H1 (cell line): ENCODE measurements at regions not wholly inside any gene's neighbourhood (a gene's known extent, or its start where the extent isn't known, plus 50 kb on each side); places are given as distances from the start of the nearest gene placed in this dataset.

Experiments
- CTCF ChIA-PET: fragments of 300-600 bp; sonication (Branson Sonifier 250); formaldehyde crosslinking; loops from one replicate; lab custom pipeline; 2021; ENCODE audit not compliant: partially characterized antibody; lab: Charles Lee
- POLR2A ChIA-PET: fragments of 300-600 bp; sonication (Branson Sonifier 250); formaldehyde crosslinking; loops from one replicate; lab custom pipeline; 2021; ENCODE audit warnings: inconsistent platforms; ENCODE audit not compliant: partially characterized antibody; lab: Charles Lee
- DNase-seq, 2 experiments: peaks; one replicate each; pipeline versions ENCODE4 v3.0.0 to v3.0.0-alpha.2; 2010 to 2022; ENCODE audit warnings: low spot score in 2 of 2, low read depth in 1 of 2, mixed read lengths in 1 of 2
- FAIRE-seq: peaks from 2 replicates; lab custom pipeline; 2011; peaks lifted over from hg19 to GRCh38; lab: Jason Lieb, UNC
- H2AFZ ChIP-seq: 2 replicates; pipeline ENCODE4 v1.8.1; 2012; ENCODE audit warnings: low read length, inconsistent platforms
- H2AK5ac ChIP-seq: 2 replicates; pipeline ENCODE4 v1.6.1; 2013; ENCODE audit warnings: low read depth, low read length
- H2BK120ac ChIP-seq: replicated peaks from 2 replicates; pipeline ENCODE3; 2013; ENCODE audit warnings: low read depth, low read length, inconsistent platforms
- H2BK12ac ChIP-seq: 2 replicates; pipeline ENCODE4 v1.6.1; 2013; ENCODE audit warnings: low read depth, low read length
- H2BK15ac ChIP-seq: 2 replicates; pipeline ENCODE4 v1.6.1; 2013; ENCODE audit warnings: low read length
- H2BK20ac ChIP-seq: 2 replicates; pipeline ENCODE4 v1.6.1; 2013; ENCODE audit warnings: low read length
- H2BK5ac ChIP-seq: 2 replicates; pipeline ENCODE4 v1.6.1; 2013; ENCODE audit warnings: low read depth, low read length
- H3K14ac ChIP-seq: 2 replicates; pipeline ENCODE4 v1.6.1; 2013; ENCODE audit warnings: inconsistent platforms; ENCODE audit not compliant: insufficient read length
- H3K18ac ChIP-seq: 2 replicates; pipeline ENCODE4 v1.6.1; 2013; ENCODE audit warnings: low read length; ENCODE audit errors: extremely low read depth
- H3K23ac ChIP-seq: 2 replicates; pipeline ENCODE4 v1.6.1; 2013; ENCODE audit warnings: inconsistent platforms; ENCODE audit not compliant: insufficient read length
- H3K23me2 ChIP-seq: 2 replicates; pipeline ENCODE4 v1.6.1; 2013; ENCODE audit warnings: low read depth, low read length
- H3K27ac ChIP-seq: 2 replicates; pipeline ENCODE4 v1.6.1; 2011; ENCODE audit warnings: low read depth, low read length, inconsistent platforms
- H3K27me3 ChIP-seq, 4 experiments: replicated peaks in 1 of 4; 1 replicate in 1 of 4; 2 replicates in 3 of 4; pipeline versions ENCODE4 v1.6.1 to v1.8.1; 2011 to 2013; ENCODE audit warnings: low read length in 3 of 4, mild to moderate bottlenecking in 3 of 4, inconsistent platforms in 2 of 4, mixed read lengths in 2 of 4, moderate library complexity in 1 of 4; ENCODE audit not compliant: control insufficient read depth in 3 of 4, insufficient read depth in 3 of 4; ENCODE audit errors: extremely low read depth in 1 of 4
- H3K36me3 ChIP-seq, 4 experiments: 2 replicates each; pipeline versions ENCODE4 v1.6.1 to v1.8.1; 2011 to 2013; ENCODE audit warnings: mild to moderate bottlenecking in 4 of 4, low read length in 3 of 4, moderate library complexity in 2 of 4, control low read depth in 1 of 4, inconsistent platforms in 1 of 4; ENCODE audit not compliant: insufficient read depth in 4 of 4, control insufficient read depth in 2 of 4
- H3K4ac ChIP-seq: replicated peaks from 2 replicates; pipeline ENCODE3; 2013; ENCODE audit warnings: low read length, low read depth, mixed read lengths, inconsistent platforms; ENCODE audit not compliant: insufficient read length
- H3K4me1 ChIP-seq, 4 experiments: replicated peaks in 1 of 4; 1 replicate in 1 of 4; 2 replicates in 3 of 4; pipeline versions ENCODE4 v1.6.1 to v1.8.1; 2011 to 2013; ENCODE audit warnings: low read length in 3 of 4, inconsistent platforms in 2 of 4, mixed read lengths in 1 of 4; ENCODE audit not compliant: insufficient read depth in 4 of 4, control insufficient read depth in 3 of 4
- H3K4me2 ChIP-seq, 2 experiments: 2 replicates each; pipeline versions ENCODE4 v1.6.1 to v1.8.1; 2011 to 2013; ENCODE audit warnings: low read depth in 2 of 2, low read length in 2 of 2, control low read depth in 1 of 2, inconsistent platforms in 1 of 2, mild to moderate bottlenecking in 1 of 2; ENCODE audit not compliant: insufficient read depth in 1 of 2
- H3K4me3 ChIP-seq, 4 experiments: fragments of 200-600, 300-600 bp in 1 of 4; sonication (generic), shearing (Covaris generic), sonication (Bioruptor Twin) in 1 of 4; 2 replicates each; pipeline versions ENCODE4 v1.5.1 to v1.8.1; 2011 to 2016; ENCODE audit warnings: low read length in 4 of 4, low read depth in 3 of 4, control low read depth in 2 of 4, inconsistent platforms in 2 of 4, mild to moderate bottlenecking in 2 of 4, mixed read lengths in 1 of 4, moderate library complexity in 1 of 4; ENCODE audit not compliant: insufficient read depth in 2 of 4; ENCODE audit errors: extremely low read depth in 1 of 4
- H3K56ac ChIP-seq: replicated peaks from 2 replicates; pipeline ENCODE3; 2013; ENCODE audit warnings: low read depth, mild to moderate bottlenecking, mixed read lengths, low read length, inconsistent platforms; ENCODE audit not compliant: insufficient read length
- H3K79me1 ChIP-seq: 2 replicates; pipeline ENCODE4 v1.6.1; 2013; ENCODE audit warnings: low read depth, low read length, control low read depth
- H3K79me2 ChIP-seq, 2 experiments: 2 replicates each; pipeline versions ENCODE4 v1.6.1 to v1.8.1; 2012 to 2013; ENCODE audit warnings: low read length in 2 of 2, mild to moderate bottlenecking in 2 of 2, inconsistent platforms in 1 of 2; ENCODE audit not compliant: insufficient read depth in 2 of 2, control insufficient read depth in 1 of 2
- H3K9ac ChIP-seq, 4 experiments: replicated peaks in 1 of 4; 1 replicate in 1 of 4; 2 replicates in 3 of 4; pipeline versions ENCODE4 v1.6.1 to v1.8.1; 2011 to 2013; ENCODE audit warnings: low read depth in 3 of 4, low read length in 3 of 4, control low read depth in 2 of 4, mild to moderate bottlenecking in 2 of 4, moderate library complexity in 2 of 4, inconsistent platforms in 1 of 4; ENCODE audit errors: extremely low read depth in 1 of 4
- H3K9me3 ChIP-seq, 2 experiments: 2 replicates each; pipeline versions ENCODE4 v1.6.1 to v1.8.1; 2012 to 2013; ENCODE audit warnings: mild to moderate bottlenecking in 2 of 2, moderate library complexity in 2 of 2, control low read depth in 1 of 2, inconsistent platforms in 1 of 2, low read depth in 1 of 2, low read length in 1 of 2, mixed read lengths in 1 of 2; ENCODE audit not compliant: insufficient read depth in 2 of 2
- H4K20me1 ChIP-seq, 2 experiments: replicated peaks in 1 of 2; 2 replicates each; pipeline versions ENCODE3 to v1.8.1; 2011 to 2013; ENCODE audit warnings: inconsistent platforms in 2 of 2, low read length in 2 of 2, mild to moderate bottlenecking in 1 of 2; ENCODE audit not compliant: insufficient read depth in 2 of 2, control insufficient read depth in 1 of 2
- H4K5ac ChIP-seq: 2 replicates; pipeline ENCODE4 v1.6.1; 2013; ENCODE audit warnings: low read length, low read depth, mixed read lengths, inconsistent platforms; ENCODE audit not compliant: insufficient read length
- H4K8ac ChIP-seq: 2 replicates; pipeline ENCODE4 v1.8.0; 2013; ENCODE audit warnings: mild to moderate bottlenecking, moderate library complexity, low read length, inconsistent platforms; ENCODE audit not compliant: insufficient read depth; ENCODE audit errors: extremely low read depth
- H4K91ac ChIP-seq: replicated peaks from 2 replicates; pipeline ENCODE3; 2013; ENCODE audit warnings: low read length, mixed read lengths, inconsistent platforms; ENCODE audit not compliant: insufficient read length
- CBX5 ChIP-seq: fragments of 300-800, 300-1000 bp; sonication (generic); IDR thresholded peaks from 2 replicates; pipeline ENCODE4 v1.7.1; 2016; ENCODE audit warnings: antibody characterized with exemption, low read length, low read depth
- CREB1 ChIP-seq: IDR thresholded peaks from 2 replicates; pipeline ENCODE4 v1.6.1; 2012; ENCODE audit warnings: inconsistent platforms
- CTCF ChIP-seq, 3 experiments: IDR thresholded peaks; 1 replicate in 2 of 3; 2 replicates in 1 of 3; pipeline versions ENCODE4 v1.5.1 to v1.6.1; 2011; ENCODE audit warnings: low read length in 3 of 3, mild to moderate bottlenecking in 3 of 3, inconsistent platforms in 2 of 3, low read depth in 1 of 3, moderate library complexity in 1 of 3; ENCODE audit not compliant: insufficient read depth in 1 of 3; ENCODE audit errors: control extremely low read depth in 1 of 3
- HDAC6 ChIP-seq: IDR thresholded peaks from one replicate; pipeline ENCODE4 v1.7.1; 2012; ENCODE audit warnings: low read depth, mild to moderate bottlenecking, inconsistent platforms, low read length, moderate library complexity
- MAX ChIP-seq: IDR thresholded peaks from 2 replicates; pipeline ENCODE4 v1.6.1; 2012; ENCODE audit warnings: inconsistent platforms
- POLR2AphosphoS5 ChIP-seq: IDR thresholded peaks from 2 replicates; pipeline ENCODE4 v1.6.1; 2011; ENCODE audit warnings: low read depth, low read length
- RBBP5 ChIP-seq: IDR thresholded peaks from 2 replicates; pipeline ENCODE4 v1.7.1; 2012; ENCODE audit warnings: low read depth, mild to moderate bottlenecking, inconsistent platforms, low read length, moderate library complexity, borderline replicate concordance
- SRF ChIP-seq: IDR thresholded peaks from 2 replicates; pipeline ENCODE4 v1.6.1; 2011; ENCODE audit warnings: mild to moderate bottlenecking, low read depth, low read length, moderate library complexity
- SUZ12 ChIP-seq: fragments of 200-600 bp; sonication (generic); IDR thresholded peaks from 2 replicates; pipeline ENCODE4 v1.6.1; 2012; ENCODE audit warnings: mild to moderate bottlenecking, inconsistent platforms, low read length, moderate library complexity, mixed read lengths
- TAF7 ChIP-seq: optimal IDR thresholded peaks from 2 replicates; pipeline ENCODE3; 2011; ENCODE audit warnings: low read depth, mild to moderate bottlenecking, inconsistent platforms, low read length, moderate library complexity, borderline replicate concordance
- TEAD4 ChIP-seq: IDR thresholded peaks from 2 replicates; pipeline ENCODE4 v1.6.1; 2012; ENCODE audit warnings: low read depth, low read length, inconsistent platforms, mixed read lengths
- WGBS, 2 experiments: shearing (Covaris generic) in 1 of 2; methylation state at CpG; one replicate each; pipeline versions ENCODE4 v1.1.6 to v1.1.7; 2013 to 2015; ENCODE audit warnings: low lambda C conversion rate in 2 of 2, mixed read lengths in 2 of 2, inconsistent platforms in 1 of 2, low coverage in 1 of 2, missing lambda C conversion rate in 1 of 2; ENCODE audit not compliant: insufficient replicate concordance in 2 of 2, insufficient coverage in 1 of 2, insufficient read length in 1 of 2; ENCODE audit errors: extremely low coverage in 1 of 2, missing lambda C conversion rate in 1 of 2; 5-methylcytosine and 5-hydroxymethylcytosine counted together

GRCh38 chr4:84407554-84408407 lies 91.3 kb downstream of the NKX6-1 start:
- Histone ChIP-seq H2BK5ac (no peak overlapping the region), H2BK15ac (no peak overlapping the region), H3K23ac (no peak overlapping the region), H2BK12ac (no peak overlapping the region), H3K4me1 (no peaks in the 10 kb centered on the region), H3K79me1 (no peaks in the 10 kb centered on the region), H3K27me3 (no peaks in the 10 kb centered on the region), H4K5ac (no peak overlapping the region), H3K27ac (no peak overlapping the region), H3K9me3 (no peaks in the 10 kb centered on the region), H3K23me2 (no peaks in the 10 kb centered on the region), H4K91ac (no peak overlapping the region), H3K79me2 (no peaks in the 10 kb centered on the region), H2AFZ (no peak overlapping the region), H3K14ac (no peak overlapping the region), H3K36me3 (no peaks in the 10 kb centered on the region), H4K8ac (no peak overlapping the region), H2AK5ac (no peak overlapping the region), H3K4me2 (no peak overlapping the region), H4K20me1 (no peaks in the 10 kb centered on the region), H2BK20ac (no peak overlapping the region), H3K4ac (no peak overlapping the region), H2BK120ac (no peak overlapping the region), H3K4me3 (no peak overlapping the region), H3K56ac (no peak overlapping the region), H3K9ac (no peak overlapping the region), H3K18ac (no peak overlapping the region)
- 83% methylated on average over 6 of the region's 6 CpGs; no CpG with 5 or more reads in 1 of the 2 experiments for whole genome bisulfite sequencing, 2 experiments
- ChIA-PET POLR2A (no interaction called here), CTCF (interaction anchor here (1.6 to 2.6 kb wide), 2 partner anchors 73 to 149 kb away, joined by 3 to 7 read pairs; no protein-coding TSS in a partner anchor)
- DNase-seq (no peak), FAIRE-seq (no peak)
- no peak for TF ChIP-seq TEAD4
- no peak for TF ChIP-seq POLR2AphosphoS5
- TF ChIP-seq SUZ12 = no peak
- no peak for TF ChIP-seq TAF7
- TF ChIP-seq HDAC6 = no peak
- TF ChIP-seq CBX5 = no peak
- TF ChIP-seq SRF = no peak
- TF ChIP-seq MAX = no peak
- TF ChIP-seq CREB1 = no peak
- no peak for TF ChIP-seq CTCF (IDR thresholded peaks at IDR 0.05; ENCODE audit: control extremely low read depth in 1 of 3, insufficient read depth in 1 of 3, low read depth in 1 of 3, low read length in 3 of 3)
- TF ChIP-seq RBBP5 = no peak
